Left forelimb (tissue), 1 donor: ENCODE measurements at regions not wholly inside any gene's neighbourhood (a gene's known extent, or its start where the extent isn't known, plus 50 kb on each side); places are given as distances from the start of the nearest gene placed in this dataset.

Source experiments
- DNase-seq: peaks from one replicate; pipeline ENCODE4 v3.0.0-alpha.2; 2018; ENCODE audit warnings: low spot score

DNA sequence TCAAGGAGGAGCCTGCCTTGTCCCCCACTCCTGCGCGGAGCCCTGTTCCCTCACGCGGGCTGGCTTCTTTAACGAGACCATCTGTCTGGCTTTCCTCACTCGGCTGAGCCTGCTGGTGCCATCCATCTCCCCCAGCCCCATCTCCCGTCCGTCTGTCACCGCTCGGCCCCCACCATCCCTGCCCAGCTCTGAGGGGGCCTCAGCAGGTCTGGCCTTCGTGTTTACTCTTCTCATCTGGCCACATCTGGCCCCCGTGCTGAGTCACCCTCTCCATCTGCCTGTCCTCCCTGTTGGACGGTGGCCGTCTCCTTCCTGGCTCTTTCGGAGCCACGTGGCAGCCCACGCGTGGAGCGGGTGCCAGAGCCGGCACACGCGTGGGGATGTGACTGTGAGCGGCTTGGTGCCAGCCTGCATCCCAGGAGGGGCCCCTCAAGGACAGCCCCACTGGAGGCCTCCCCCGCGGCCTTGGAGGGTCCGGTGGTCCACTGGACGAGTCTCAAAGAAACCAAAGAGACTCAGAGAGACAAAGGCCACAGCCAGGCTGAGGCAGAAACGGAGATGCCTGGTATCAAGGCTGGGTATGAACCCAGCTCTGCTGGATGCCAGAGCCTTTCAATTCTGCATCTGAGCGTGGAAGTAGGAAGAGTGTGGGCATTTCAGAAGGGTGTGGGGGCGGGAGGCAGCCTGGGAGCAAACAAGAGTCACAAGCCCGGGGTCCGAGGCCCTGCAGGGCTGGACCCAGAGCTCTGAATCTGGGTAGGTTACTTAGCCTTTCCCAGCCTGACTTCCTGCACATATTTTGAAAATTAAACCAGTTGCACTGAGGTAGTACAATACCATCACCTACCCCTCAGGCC, 76.7 kb upstream of the UNC5A start:
- DNase-seq: peak; percentile 34

- DNase-seq: peak; percentile 26
Measured at GRCh38 chr5:176734756-176735342, 75.5 kb upstream of the UNC5A start.

- DNase-seq: peak; percentile 45
Measured at GRCh38 chr5:176735383-176736265, 74.7 kb upstream of the UNC5A start.

DNA sequence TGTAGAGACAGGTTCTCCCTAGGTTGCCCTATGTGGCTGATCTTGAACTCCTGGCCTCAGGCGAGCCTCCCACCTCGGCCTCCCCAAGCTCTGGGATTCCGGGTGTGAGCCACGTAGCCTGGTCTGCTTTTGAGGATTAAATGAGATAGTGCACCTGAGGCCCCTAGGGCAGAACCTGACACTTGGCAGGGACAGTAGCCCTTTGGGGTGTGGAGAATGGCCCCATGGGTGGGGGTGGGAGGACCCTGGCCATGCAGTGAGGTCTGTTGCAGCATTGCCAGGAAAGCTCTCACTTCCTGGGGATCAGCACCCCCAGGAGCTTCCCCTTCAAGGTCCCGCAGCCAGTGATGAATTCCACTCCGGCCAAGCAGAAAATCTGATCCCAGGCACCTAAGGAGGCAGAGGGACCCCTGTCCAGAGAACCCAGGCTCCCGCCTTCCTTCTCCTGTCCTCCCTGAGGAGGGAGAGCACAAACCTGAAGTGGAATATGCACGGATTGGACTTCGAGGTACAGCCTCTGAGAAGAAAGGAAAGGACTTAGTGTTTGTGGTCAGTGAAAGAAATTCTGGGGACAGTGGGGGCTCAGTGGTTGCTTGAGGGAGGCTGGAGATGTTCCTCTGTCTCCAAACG, 73.9 kb upstream of the UNC5A start:
- DNase-seq: peak; percentile 22

- peak; percentile 28 for DNase-seq
Measured at GRCh38 chr5:176736931-176737745, 73.2 kb upstream of the UNC5A start.

GRCh38 chr5:176737746-176738636, 72.4 kb upstream of the UNC5A start:
- peak; percentile 57 for DNase-seq

DNA sequence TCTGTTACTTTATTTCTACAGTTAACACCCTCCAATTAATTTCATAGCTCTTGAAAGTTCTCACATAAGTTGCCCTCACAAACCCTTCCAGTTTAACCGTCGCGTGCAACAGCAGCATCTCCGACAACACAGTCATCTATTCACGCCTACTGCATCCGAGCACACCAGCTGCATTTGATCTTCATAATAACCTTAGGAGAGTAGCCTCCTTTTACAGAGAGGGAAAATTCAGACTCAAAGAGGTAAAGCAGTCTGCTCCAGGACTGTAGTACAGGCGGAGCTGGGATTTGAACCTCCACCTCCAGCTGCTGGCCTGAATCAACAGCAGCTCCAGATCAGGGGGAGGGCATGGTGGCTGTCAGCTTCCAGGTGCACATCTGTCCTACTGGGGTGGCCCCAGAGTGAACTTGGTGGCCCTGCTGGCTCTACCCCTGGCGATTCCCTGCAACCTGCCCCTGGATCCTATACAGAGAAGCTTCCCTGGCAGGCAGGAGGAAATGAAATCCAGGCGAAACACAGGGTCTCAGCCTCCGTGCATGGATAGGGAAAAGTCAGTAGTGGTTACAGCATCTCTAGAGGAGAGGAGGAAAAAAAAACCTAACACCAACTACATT, 71.6 kb upstream of the UNC5A start:
- DNase-seq: peak; percentile 44

- DNase-seq: peak; percentile 44
Measured at GRCh38 chr5:176739461-176740051, 70.8 kb upstream of the UNC5A start.

DNA sequence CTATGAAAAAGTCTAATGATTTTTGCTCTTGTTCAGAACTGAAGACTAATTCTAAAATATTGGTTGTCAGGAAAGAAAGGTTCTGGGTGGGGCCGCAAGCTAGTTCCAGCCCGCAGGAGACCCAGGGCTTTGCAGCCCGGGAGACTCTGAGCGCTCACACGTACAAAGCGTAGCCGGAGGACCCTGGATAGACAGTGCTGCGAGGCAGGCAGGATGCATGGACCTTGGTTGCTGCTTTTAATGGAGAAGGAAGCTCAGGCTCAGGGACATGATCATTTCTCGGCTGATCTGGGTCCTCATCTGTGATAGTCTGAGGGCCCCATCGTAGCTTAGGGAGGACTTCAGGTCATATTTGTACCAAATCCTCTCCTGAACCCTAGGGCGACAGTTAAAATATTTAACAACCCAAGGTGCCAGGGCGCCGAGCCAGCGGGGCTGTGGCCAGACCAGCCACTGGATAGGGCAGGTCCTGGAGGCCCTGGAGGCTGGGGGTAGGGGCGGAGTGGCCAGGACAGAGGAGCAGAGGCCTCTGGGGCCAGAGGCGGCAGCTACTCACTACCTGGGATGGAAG, 70.1 kb upstream of the UNC5A start:
- DNase-seq: peak; percentile 62

DNA sequence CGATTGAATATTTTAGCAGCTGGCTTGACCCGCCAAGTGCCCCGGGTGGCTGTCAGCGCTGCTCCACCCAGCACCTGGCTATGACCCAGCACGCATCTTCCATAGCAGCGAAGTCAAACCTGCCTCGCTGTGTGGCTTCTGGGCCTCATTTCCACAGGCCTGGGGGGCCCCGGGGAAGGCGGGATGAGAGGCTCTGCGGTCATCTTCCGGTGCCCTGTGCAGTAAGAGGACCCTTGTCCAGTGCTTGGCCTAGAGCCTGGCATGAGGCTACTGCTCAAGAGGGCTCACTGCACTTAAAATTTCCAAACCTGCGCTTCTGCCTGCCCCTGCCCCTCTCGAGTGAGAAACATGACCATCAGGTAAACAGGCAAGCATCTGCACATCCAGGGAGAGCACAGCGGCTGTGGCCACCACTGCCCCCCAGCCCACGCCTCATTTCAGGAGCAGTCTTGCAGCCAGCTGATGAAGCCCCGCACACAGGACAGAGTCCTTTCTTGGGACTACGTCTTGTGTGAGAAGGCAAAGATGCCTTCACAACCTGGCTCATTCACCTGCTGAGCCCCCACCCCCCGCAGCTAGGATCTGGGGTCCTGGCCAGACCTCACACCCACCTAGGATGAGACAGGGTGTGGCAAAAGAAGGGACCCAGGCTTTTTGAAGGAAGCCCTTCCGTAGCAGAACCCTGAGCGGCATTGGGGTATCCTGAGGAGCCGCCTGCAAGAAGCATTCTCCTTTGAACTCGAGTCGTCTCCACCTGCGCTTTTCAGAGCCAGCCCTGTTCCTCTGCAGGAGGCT, 69.5 kb upstream of the UNC5A start:
- DNase-seq: peak; percentile 58

DNA sequence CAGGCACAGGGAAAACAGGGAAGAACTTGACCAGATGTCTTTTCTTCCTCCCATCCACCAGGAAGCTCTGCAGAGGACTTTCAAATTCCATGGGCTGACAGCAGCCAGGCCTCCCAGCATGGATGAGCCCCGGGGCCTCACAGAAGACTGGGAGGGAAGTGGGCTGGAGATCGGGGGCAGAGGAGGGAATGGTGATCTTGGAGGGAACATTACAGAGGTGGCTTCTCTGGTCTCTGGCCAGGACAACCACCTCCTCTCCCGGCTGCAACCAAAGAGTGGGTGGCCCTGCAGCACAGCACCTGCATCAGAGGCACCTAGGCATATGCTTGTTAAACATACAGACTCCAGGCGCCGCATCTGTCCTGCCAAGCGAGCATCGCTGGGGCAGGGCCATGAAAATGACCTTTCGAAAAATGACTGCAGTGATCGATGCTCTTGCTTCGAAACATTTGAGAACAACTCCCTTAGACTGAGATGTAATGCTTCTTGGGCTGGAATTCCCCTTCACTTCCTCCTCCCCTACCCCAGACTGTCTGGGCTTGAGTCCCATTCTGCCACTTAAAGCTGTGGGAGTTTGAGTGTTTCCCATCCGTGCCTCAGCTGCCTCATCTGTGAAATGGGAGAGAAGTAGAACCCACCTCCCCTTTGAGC, 68.7 kb upstream of the UNC5A start:
- peak; percentile 48 for DNase-seq

GRCh38 chr5:176742246-176743105, 67.9 kb upstream of the UNC5A start:
- DNase-seq: no peak

- no peak for DNase-seq
Measured at GRCh38 chr5:176743136-176743861, 67.1 kb upstream of the UNC5A start.

GRCh38 chr5:176743868-176744583, 66.3 kb upstream of the UNC5A start:
- no peak for DNase-seq

DNA sequence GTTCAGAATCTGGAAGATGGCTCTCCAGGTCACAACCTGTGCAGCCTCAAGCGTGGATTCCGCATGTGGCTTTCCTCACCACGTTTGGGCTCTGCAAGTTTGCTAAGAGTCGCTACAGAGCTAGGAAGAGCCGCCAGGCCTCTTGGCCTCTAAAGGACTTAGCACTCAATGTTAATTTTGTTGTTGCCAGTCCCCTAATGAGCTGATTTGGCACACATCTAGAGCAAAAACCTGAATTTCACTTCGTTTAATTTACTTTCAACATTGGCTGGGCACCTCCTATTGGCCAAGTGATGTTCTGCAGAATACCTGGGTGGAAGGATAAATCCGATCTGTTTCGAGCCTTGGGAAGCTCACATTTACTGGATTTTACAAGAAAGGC, 65.8 kb upstream of the UNC5A start:
- no peak for DNase-seq
